SK-N-SH (cell line): ENCODE measurements at regions not wholly inside any gene's neighbourhood (a gene's known extent, or its start where the extent isn't known, plus 50 kb on each side); places are given as distances from the start of the nearest gene placed in this dataset.

Experiments
- EP300 ChIP-seq, 2 experiments: IDR thresholded peaks; 2 replicates each; pipeline versions ENCODE4 v1.4.0 to v1.6.1; 2012; ENCODE audit warnings: borderline replicate concordance in 1 of 2, low read depth in 1 of 2, low read length in 1 of 2
- GATA2 ChIP-seq: sonication (generic); formaldehyde crosslinking; IDR thresholded peaks from 2 replicates; pipeline ENCODE4 v1.5.0; 2020; ENCODE audit warnings: mild to moderate bottlenecking, missing genetic modification reagents
- JUND ChIP-seq: IDR thresholded peaks from 2 replicates; pipeline ENCODE4 v1.4.0; 2012
- TF ChIP-seq, protein P1 (sequence below): fragments of 200-600 bp; sonication (generic); IDR thresholded peaks from 2 replicates; pipeline ENCODE4 v1.6.1; 2017; ENCODE audit warnings: antibody characterized with exemption, mild to moderate bottlenecking, moderate library complexity
- TF ChIP-seq, protein P2 (sequence below): IDR thresholded peaks from 2 replicates; pipeline ENCODE4 v1.4.0; 2012; ENCODE audit warnings: low read depth
- TF ChIP-seq, protein P3 (sequence below): fragments of 150-350 bp; IDR thresholded peaks from 2 replicates; pipeline ENCODE4 v1.6.1; 2017; ENCODE audit warnings: antibody characterized with exemption, low read length, low read depth, borderline replicate concordance

DNA sequence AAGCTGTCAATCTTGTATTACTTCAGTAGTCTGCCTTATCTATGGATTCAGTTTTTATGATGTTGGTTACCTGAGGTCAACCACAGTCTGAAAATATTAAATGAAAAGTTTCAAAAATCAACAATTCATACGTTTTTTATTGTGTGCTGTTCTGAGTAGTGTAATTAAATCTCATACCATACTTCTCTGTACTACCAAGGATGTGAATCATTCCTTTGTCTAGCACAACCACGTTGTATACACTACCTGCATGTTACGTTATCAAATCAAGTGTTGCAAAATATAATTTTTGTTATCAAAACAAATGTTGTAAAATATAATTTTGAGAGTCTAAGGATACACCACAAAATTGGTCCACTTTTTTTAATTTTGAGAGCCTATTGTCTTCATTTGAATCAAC, 590.2 kb upstream of the SETBP1 start:
- TF ChIP-seq EP300 (IDR thresholded peaks at IDR 0.05; ENCODE audit: borderline replicate concordance in 1 of 2, low read depth in 1 of 2, low read length in 1 of 2) (no peak), JUND (no peak), GATA2 (no peak)
- TF ChIP-seq, protein P1, sequence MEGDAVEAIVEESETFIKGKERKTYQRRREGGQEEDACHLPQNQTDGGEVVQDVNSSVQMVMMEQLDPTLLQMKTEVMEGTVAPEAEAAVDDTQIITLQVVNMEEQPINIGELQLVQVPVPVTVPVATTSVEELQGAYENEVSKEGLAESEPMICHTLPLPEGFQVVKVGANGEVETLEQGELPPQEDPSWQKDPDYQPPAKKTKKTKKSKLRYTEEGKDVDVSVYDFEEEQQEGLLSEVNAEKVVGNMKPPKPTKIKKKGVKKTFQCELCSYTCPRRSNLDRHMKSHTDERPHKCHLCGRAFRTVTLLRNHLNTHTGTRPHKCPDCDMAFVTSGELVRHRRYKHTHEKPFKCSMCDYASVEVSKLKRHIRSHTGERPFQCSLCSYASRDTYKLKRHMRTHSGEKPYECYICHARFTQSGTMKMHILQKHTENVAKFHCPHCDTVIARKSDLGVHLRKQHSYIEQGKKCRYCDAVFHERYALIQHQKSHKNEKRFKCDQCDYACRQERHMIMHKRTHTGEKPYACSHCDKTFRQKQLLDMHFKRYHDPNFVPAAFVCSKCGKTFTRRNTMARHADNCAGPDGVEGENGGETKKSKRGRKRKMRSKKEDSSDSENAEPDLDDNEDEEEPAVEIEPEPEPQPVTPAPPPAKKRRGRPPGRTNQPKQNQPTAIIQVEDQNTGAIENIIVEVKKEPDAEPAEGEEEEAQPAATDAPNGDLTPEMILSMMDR: no peak
- TF ChIP-seq, protein P2, sequence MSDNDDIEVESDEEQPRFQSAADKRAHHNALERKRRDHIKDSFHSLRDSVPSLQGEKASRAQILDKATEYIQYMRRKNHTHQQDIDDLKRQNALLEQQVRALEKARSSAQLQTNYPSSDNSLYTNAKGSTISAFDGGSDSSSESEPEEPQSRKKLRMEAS: no peak
- TF ChIP-seq, protein P3, sequence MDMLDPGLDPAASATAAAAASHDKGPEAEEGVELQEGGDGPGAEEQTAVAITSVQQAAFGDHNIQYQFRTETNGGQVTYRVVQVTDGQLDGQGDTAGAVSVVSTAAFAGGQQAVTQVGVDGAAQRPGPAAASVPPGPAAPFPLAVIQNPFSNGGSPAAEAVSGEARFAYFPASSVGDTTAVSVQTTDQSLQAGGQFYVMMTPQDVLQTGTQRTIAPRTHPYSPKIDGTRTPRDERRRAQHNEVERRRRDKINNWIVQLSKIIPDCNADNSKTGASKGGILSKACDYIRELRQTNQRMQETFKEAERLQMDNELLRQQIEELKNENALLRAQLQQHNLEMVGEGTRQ: no peak
